BLaER1 (cell line): ENCODE measurements at regions not wholly inside any gene's neighbourhood (a gene's known extent, or its start where the extent isn't known, plus 50 kb on each side); places are given as distances from the start of the nearest gene placed in this dataset.

Experiments
- H3K27ac ChIP-seq: shearing (Covaris generic); formaldehyde crosslinking; 2 replicates; pipeline ENCODE4 v1.8.1; 2022
- H3K27me3 ChIP-seq: shearing (Covaris generic); formaldehyde crosslinking; 2 replicates; pipeline ENCODE4 v1.8.1; 2022
- H3K36me3 ChIP-seq: shearing (Covaris generic); formaldehyde crosslinking; 2 replicates; pipeline ENCODE4 v1.8.1; 2022
- H3K4me1 ChIP-seq: shearing (Covaris generic); formaldehyde crosslinking; 2 replicates; pipeline ENCODE4 v1.8.1; 2022
- H3K4me2 ChIP-seq: shearing (Covaris generic); formaldehyde crosslinking; 2 replicates; pipeline ENCODE4 v1.8.1; 2022
- H3K4me3 ChIP-seq: shearing (Covaris generic); formaldehyde crosslinking; 2 replicates; pipeline ENCODE4 v1.8.1; 2022
- H3K9ac ChIP-seq: shearing (Covaris generic); formaldehyde crosslinking; 2 replicates; pipeline ENCODE4 v1.8.1; 2022
- H3K9me3 ChIP-seq: shearing (Covaris generic); formaldehyde crosslinking; 2 replicates; pipeline ENCODE4 v1.8.1; 2022
- H4K20me1 ChIP-seq: shearing (Covaris generic); formaldehyde crosslinking; 2 replicates; pipeline ENCODE4 v1.8.1; 2022
- Cebpa-rat ChIP-seq: shearing (Covaris generic); IDR thresholded peaks from 2 replicates; pipeline ENCODE4 v1.8.1; 2022

DNA sequence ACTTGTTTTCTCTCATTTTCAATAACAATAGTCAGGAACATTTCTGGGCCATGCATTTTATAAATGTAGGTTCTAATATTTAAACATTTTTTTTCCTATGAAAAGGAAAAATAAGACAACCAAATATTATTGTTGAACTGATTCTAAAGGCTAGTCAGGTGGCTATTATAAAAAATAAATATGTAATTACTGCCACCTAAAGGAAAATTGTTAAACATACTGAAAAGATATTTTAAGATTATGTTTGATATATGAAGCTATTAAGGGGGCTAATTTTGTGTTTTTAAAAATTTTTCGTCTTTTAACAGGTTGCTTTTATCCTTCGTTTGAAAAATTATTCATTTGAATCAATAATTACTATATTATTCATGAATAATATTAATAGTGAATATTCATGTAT lies 62.2 kb upstream of the FDX1 start:
- Histone ChIP-seq H3K27me3 (no peaks in the 10 kb centered on the region), H4K20me1 (no peaks in the 10 kb centered on the region), H3K4me2 (no peak overlapping the region), H3K9ac (no peak overlapping the region), H3K36me3 (no peaks in the 10 kb centered on the region), H3K4me1 (peaks cover 17% of the 10 kb centered on the region), H3K27ac (no peak overlapping the region), H3K9me3 (no peaks in the 10 kb centered on the region), H3K4me3 (no peak overlapping the region)
- TF ChIP-seq Cebpa-rat = no peak

- Histone ChIP-seq H3K27me3 (no peaks in the 10 kb centered on the region), H3K9ac (no peak overlapping the region), H3K4me1 (no peaks in the 10 kb centered on the region), H3K36me3 (no peaks in the 10 kb centered on the region), H4K20me1 (no peaks in the 10 kb centered on the region), H3K4me2 (no peak overlapping the region), H3K9me3 (no peaks in the 10 kb centered on the region), H3K27ac (no peak overlapping the region), H3K4me3 (no peak overlapping the region)
- TF ChIP-seq Cebpa-rat = no peak
These were observed 58.7 kb upstream of the FDX1 start for GRCh38 chr11:110371084-110371483.

DNA sequence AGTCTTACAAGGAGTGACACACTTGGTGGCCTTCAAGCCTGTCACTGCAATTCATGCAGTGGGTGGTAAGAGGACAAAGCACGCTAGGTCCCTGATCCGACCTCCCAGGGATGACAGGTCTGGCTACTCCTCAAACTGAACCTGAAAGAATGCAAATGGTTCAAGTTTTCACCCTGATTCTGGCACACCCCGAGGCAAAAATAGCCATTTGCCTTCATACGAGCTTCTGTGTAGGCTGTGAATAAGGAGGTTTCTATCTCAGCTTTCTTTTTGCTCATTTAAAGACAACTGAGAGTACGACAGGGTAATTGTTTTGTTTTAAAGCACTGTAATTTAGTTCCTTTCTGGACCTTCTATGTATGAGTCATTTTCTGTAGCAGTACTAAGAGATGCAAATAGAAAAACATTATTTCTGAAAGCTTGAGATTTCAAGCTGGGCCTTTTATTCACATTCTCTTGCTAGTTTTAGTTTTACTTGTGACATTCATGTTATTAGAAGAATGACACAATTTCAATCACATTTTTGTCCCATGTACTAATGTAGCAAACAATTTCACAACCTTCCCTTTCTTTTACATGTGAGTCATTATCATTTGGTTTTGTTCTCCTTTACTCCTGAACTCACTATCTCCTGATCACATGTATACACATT lies 56.6 kb upstream of the FDX1 start:
- Histone ChIP-seq H3K4me1 (no peaks in the 10 kb centered on the region), H3K36me3 (no peaks in the 10 kb centered on the region), H3K27me3 (no peaks in the 10 kb centered on the region), H3K4me2 (no peak overlapping the region), H3K27ac (no peak overlapping the region), H3K4me3 (no peak overlapping the region), H4K20me1 (no peaks in the 10 kb centered on the region), H3K9ac (no peak overlapping the region), H3K9me3 (no peaks in the 10 kb centered on the region)
- TF ChIP-seq Cebpa-rat = no peak

- H3K9me3 ChIP-seq = no peaks in the 10 kb centered on the region
- H3K36me3 ChIP-seq = no peaks in the 10 kb centered on the region
- H3K9ac ChIP-seq = no peak overlapping the region
- no peaks in the 10 kb centered on the region for H4K20me1 ChIP-seq
- no peaks in the 10 kb centered on the region for H3K4me1 ChIP-seq
- H3K4me2 ChIP-seq = no peak overlapping the region
- no peak for TF ChIP-seq Cebpa-rat
- no peak overlapping the region for H3K27ac ChIP-seq
- no peaks in the 10 kb centered on the region for H3K27me3 ChIP-seq
- H3K4me3 ChIP-seq = no peak overlapping the region
These were observed 54.8 kb upstream of the FDX1 start for GRCh38 chr11:110374921-110375320.

DNA sequence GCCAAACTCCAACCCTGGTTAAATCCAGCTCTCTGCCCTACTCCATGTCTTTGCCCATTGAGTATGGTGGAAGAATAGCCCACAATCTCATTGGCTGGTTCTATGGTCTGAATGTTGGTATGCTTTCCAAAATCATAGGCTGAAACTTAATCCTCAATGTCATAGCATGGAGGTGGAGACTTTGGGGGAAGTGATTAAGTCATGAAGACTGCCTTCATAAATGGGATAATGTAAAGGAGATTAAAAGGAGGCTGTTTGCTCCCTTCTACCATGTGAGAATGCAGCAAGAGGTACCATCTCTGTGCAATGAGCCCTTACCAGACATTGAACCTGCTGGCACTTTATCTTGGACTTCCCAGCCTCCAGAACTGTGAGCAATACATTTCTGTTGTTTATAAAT lies 54.4 kb upstream of the FDX1 start:
- H3K27ac ChIP-seq = no peak overlapping the region
- no peaks in the 10 kb centered on the region for H3K4me1 ChIP-seq
- H3K9ac ChIP-seq = no peak overlapping the region
- no peaks in the 10 kb centered on the region for H3K27me3 ChIP-seq
- no peak for TF ChIP-seq Cebpa-rat
- no peak overlapping the region for H3K4me3 ChIP-seq
- H3K36me3 ChIP-seq = no peaks in the 10 kb centered on the region
- H3K9me3 ChIP-seq = no peaks in the 10 kb centered on the region
- H3K4me2 ChIP-seq = no peak overlapping the region
- no peaks in the 10 kb centered on the region for H4K20me1 ChIP-seq

GRCh38 chr11:110376021-110376420 lies 53.7 kb upstream of the FDX1 start:
- no peak overlapping the region for H3K4me2 ChIP-seq
- no peak overlapping the region for H3K4me3 ChIP-seq
- no peaks in the 10 kb centered on the region for H3K36me3 ChIP-seq
- H3K27me3 ChIP-seq = no peaks in the 10 kb centered on the region
- H4K20me1 ChIP-seq = no peaks in the 10 kb centered on the region
- no peaks in the 10 kb centered on the region for H3K9me3 ChIP-seq
- H3K27ac ChIP-seq = no peak overlapping the region
- H3K4me1 ChIP-seq = no peaks in the 10 kb centered on the region
- no peak overlapping the region for H3K9ac ChIP-seq
- TF ChIP-seq Cebpa-rat = no peak

DNA sequence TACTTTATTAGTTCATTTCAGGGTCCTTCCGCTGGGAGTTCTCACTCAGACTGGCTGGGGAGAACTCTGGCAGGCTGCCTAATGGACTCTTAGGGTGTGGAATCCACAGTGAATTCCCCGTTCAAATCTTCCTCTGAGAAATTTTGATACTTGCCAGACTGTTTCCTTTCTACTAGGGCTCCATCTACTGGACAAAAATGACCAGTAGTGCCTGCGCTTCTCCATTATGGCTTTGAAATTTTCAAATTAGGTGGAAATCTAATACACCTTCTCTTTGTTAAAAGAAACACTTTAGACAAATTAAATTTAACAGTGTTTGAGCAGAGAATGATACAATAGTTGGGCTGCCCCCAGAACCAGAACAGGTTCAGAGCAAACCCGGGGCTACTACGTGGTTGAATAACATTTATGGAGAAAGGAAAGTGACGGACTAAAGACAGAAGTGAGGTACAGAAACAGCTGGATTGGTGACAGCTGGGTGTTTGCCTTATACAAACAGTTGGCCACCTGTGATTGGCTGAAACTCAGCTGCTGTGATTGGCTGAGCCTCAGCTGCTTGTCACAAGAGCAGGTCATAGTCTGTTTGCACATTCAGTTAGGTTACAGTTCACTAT lies 52.9 kb upstream of the FDX1 start:
- no peak overlapping the region for H3K4me3 ChIP-seq

GRCh38 chr11:110377434-110377833 lies 52.3 kb upstream of the FDX1 start:
- Histone ChIP-seq H3K27me3 (no peaks in the 10 kb centered on the region), H3K4me2 (no peak overlapping the region), H3K9me3 (no peaks in the 10 kb centered on the region), H3K36me3 (no peaks in the 10 kb centered on the region), H3K4me3 (no peak overlapping the region), H3K4me1 (no peaks in the 10 kb centered on the region), H3K9ac (no peak overlapping the region; the same call in 1 of the 2 replicates), H3K27ac (no peak overlapping the region), H4K20me1 (no peaks in the 10 kb centered on the region)
- TF ChIP-seq Cebpa-rat = no peak

More for the DNA sequence above, 52.9 kb upstream of the FDX1 start:
- Histone ChIP-seq H3K27ac (no peak overlapping the region), H3K9ac (no peak overlapping the region), H3K4me1 (no peaks in the 10 kb centered on the region), H3K27me3 (no peaks in the 10 kb centered on the region), H4K20me1 (no peaks in the 10 kb centered on the region), H3K4me2 (no peak overlapping the region), H3K9me3 (no peaks in the 10 kb centered on the region), H3K36me3 (no peaks in the 10 kb centered on the region)
- TF ChIP-seq Cebpa-rat = no peak

DNA sequence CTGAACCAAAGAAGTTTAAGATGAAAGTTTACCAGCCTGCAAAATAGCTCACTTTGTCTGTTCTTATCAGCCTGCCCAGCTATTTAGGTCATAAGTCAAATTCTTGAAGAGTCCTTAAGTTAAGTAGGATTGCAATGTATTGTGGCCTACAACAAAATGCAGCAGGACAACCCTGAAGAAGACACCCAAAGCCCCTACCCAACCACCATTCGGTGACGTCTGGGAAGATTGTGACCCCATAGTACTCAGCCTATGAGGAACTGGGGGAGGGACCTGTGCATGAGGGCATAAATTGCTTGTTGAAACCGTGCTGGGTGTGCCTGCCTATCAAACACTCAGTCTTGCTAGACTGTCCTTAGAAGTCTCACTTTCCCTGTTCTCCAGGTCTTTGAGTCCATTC lies 50.5 kb upstream of the FDX1 start:
- H3K4me2 ChIP-seq = no peak overlapping the region
- H3K9ac ChIP-seq = no peak overlapping the region
- no peaks in the 10 kb centered on the region for H4K20me1 ChIP-seq
- no peaks in the 10 kb centered on the region for H3K4me1 ChIP-seq
- no peaks in the 10 kb centered on the region for H3K27me3 ChIP-seq
- TF ChIP-seq Cebpa-rat = no peak
- H3K4me3 ChIP-seq = no peak overlapping the region
- no peak overlapping the region for H3K27ac ChIP-seq
- H3K36me3 ChIP-seq = no peaks in the 10 kb centered on the region
- 0 out of 2 replicates have a peak, but pooled peaks cover 3% of the 10 kb centered on the region for H3K9me3 ChIP-seq

DNA sequence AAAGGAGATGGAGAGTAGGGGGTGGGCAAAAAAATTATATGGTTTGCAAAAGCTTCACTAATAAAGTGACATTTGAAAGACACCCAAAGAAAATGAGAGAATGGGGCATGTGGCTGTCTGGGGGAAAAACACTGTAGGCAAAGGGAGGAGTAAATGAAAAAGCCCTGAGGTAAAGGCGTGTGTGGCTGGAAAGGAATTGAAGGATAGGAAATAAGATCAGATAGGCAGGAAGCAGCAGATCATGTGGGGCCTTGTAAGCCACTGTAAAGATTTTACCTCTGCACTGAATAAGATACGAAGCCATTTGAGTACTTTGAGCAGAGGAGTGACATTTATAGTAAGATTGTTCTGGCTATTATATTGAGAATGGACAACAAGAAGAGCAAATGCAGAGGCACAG lies 49.8 kb upstream of the FDX1 start:
- Histone ChIP-seq H4K20me1 (no peaks in the 10 kb centered on the region), H3K4me3 (no peak overlapping the region), H3K36me3 (no peaks in the 10 kb centered on the region), H3K27me3 (no peaks in the 10 kb centered on the region), H3K9ac (no peak overlapping the region), H3K27ac (no peak overlapping the region), H3K9me3 (0 out of 2 replicates have a peak, but pooled peaks cover 3% of the 10 kb centered on the region), H3K4me1 (no peaks in the 10 kb centered on the region), H3K4me2 (no peak overlapping the region)
- no peak for TF ChIP-seq Cebpa-rat
